HL-60 (cell line): ENCODE measurements at regions not wholly inside any gene's neighbourhood (a gene's known extent, or its start where the extent isn't known, plus 50 kb on each side); places are given as distances from the start of the nearest gene placed in this dataset.

Source experiments
- DNase-seq, 2 experiments: peaks; one replicate each; pipeline ENCODE4 v3.0.0-alpha.2; 2010 to 2020; ENCODE audit warnings: low read depth in 1 of 2, low spot score in 1 of 2
- H3K27ac ChIP-seq: fragments of 250-450 bp; sonication (Bioruptor Pico); replicated peaks from 2 replicates; pipeline ENCODE4 v1.5.1; 2020; ENCODE audit warnings: mild to moderate bottlenecking, moderate library complexity
- H3K27me3 ChIP-seq: fragments of 250-450 bp; sonication (Bioruptor Pico); 2 replicates; pipeline ENCODE4 v1.5.1; 2021; ENCODE audit warnings: mild to moderate bottlenecking, moderate library complexity; ENCODE audit not compliant: insufficient read depth, poor library complexity, severe bottlenecking
- H3K4me3 ChIP-seq: replicated peaks from 2 replicates; pipeline ENCODE4 v1.5.1; 2011; ENCODE audit warnings: mild to moderate bottlenecking, control low read depth, low read length; ENCODE audit not compliant: insufficient read depth
- GABPA ChIP-seq: IDR thresholded peaks from 2 replicates; pipeline ENCODE4 v1.6.1; 2012; ENCODE audit warnings: low read depth
- POLR2AphosphoS5 ChIP-seq: IDR thresholded peaks from 2 replicates; pipeline ENCODE4 v1.6.1; 2012; ENCODE audit warnings: low read depth
- REST ChIP-seq: IDR thresholded peaks from 2 replicates; pipeline ENCODE4 v1.6.1; 2012; ENCODE audit warnings: low read depth; ENCODE audit not compliant: insufficient replicate concordance
- SPI1 ChIP-seq: IDR thresholded peaks from 2 replicates; pipeline ENCODE4 v1.6.1; 2012; ENCODE audit warnings: low read depth, mild to moderate bottlenecking, borderline replicate concordance
- TF ChIP-seq, protein P1 (sequence below): IDR thresholded peaks from one replicate; pipeline ENCODE4 v1.5.1; 2011; ENCODE audit warnings: low read length, control low read depth, inconsistent platforms; ENCODE audit not compliant: insufficient read depth

- no peak for DNase-seq
- Histone ChIP-seq H3K27ac (no peak overlapping the region), H3K27me3 (peaks cover 4% of the 10 kb centered on the region), H3K4me3 (no peak overlapping the region)
- no peak for TF ChIP-seq POLR2AphosphoS5
- no peak for TF ChIP-seq GABPA
- no peak for TF ChIP-seq REST
- TF ChIP-seq, protein P1, sequence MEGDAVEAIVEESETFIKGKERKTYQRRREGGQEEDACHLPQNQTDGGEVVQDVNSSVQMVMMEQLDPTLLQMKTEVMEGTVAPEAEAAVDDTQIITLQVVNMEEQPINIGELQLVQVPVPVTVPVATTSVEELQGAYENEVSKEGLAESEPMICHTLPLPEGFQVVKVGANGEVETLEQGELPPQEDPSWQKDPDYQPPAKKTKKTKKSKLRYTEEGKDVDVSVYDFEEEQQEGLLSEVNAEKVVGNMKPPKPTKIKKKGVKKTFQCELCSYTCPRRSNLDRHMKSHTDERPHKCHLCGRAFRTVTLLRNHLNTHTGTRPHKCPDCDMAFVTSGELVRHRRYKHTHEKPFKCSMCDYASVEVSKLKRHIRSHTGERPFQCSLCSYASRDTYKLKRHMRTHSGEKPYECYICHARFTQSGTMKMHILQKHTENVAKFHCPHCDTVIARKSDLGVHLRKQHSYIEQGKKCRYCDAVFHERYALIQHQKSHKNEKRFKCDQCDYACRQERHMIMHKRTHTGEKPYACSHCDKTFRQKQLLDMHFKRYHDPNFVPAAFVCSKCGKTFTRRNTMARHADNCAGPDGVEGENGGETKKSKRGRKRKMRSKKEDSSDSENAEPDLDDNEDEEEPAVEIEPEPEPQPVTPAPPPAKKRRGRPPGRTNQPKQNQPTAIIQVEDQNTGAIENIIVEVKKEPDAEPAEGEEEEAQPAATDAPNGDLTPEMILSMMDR, result no peak
- no peak for TF ChIP-seq SPI1
These were observed 168.9 kb upstream of the MAF start for GRCh38 chr16:79769270-79769927.

DNA sequence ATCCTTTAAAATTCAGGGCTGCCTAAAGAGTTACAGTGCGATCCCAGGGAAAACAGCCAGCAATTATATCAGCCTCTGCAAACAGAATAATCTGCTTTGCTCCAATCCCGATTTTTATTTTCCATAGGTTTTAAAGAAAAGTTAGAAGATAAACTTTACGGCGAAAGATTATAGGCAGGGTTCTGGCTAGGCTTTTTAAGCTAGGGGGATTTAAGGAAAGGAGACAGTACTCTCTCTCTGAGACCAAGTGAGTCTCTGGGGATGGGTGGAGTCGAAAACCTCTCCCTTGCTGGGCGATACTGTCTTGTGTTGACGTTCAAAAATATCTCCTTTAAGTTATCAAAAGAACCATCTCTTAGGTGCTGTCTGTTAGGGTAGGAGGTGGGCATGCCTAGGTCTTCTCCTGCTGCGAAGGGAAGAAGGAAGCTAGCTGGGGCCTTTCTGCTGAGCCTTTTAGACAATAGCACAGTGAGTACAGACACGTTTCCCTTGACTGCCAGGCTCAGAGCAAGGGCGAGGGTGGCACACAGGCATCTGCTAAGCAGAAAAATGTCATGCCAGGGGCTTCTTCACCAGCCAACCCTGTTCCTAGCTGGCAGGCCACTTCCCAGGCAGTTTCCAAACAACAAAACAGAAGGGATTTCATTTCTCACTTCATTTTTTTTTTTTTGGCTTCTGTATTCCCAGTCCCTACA lies 167.9 kb upstream of the MAF start:
- DNase-seq, result no peak
- H3K27me3 ChIP-seq, result peaks cover 4% of the 10 kb centered on the region
- H3K27ac ChIP-seq, result no peak overlapping the region
- no peak overlapping the region for H3K4me3 ChIP-seq
- no peak for TF ChIP-seq REST
- no peak for TF ChIP-seq GABPA
- no peak for TF ChIP-seq SPI1
- TF ChIP-seq, protein P1, result no peak
- no peak for TF ChIP-seq POLR2AphosphoS5

DNA sequence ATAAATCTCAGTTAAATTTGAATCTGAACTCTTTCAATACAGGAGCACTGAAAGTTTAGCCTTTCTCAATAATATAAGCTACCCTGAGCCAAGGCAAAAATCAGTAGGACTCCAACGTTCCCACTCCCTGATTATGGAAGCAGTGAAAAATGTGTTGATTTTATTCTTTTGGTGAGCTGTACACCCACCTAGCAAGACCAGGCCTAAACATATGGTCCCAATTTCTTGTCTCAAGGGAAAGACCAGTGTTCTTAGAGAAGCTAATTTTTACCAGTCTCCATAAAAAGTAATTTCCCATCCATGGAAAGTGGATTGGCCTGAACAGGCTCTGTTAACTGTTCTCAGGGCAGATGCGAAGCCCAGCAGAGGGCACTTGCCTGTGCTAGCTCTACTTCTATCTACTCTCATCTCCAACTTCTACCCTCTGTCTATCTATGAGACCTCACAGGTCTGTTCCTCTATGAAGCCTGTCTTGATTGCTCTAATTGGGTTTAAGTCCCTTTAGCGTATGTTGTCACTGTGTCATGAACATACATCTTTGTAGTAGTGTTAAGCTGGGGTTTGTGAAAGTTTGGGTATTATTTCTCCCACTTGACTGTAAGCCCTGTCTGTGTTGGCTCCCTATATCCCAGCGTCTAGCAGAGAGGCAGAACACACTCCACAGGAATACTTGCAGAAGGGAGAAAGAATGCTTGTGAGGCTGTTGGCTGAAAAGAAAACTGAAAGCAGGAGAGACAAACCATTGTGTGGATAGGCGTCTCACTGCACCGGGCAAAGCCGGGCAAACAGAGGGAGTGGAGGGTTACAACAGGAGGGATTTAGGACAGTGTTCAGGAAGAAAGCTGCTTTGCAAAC lies 167.1 kb upstream of the MAF start:
- DNase-seq, result no peak
- Histone ChIP-seq H3K4me3 (no peak overlapping the region), H3K27me3 (peaks cover 4% of the 10 kb centered on the region), H3K27ac (no peak overlapping the region)
- no peak for TF ChIP-seq REST
- no peak for TF ChIP-seq SPI1
- no peak for TF ChIP-seq GABPA
- no peak for TF ChIP-seq POLR2AphosphoS5
- TF ChIP-seq, protein P1, result no peak
